ENCODE measurements at regions not wholly inside any gene's neighbourhood (a gene's known extent, or its start where the extent isn't known, plus 50 kb on each side); places are given as distances from the start of the nearest gene placed in this dataset.

- no peak for TF ChIP-seq EP300 (IDR thresholded peaks at IDR 0.05)
- TF ChIP-seq POLR2AphosphoS5 (IDR thresholded peaks at IDR 0.05), result no peak
- no peak for TF ChIP-seq POLR2A (IDR thresholded peaks at IDR 0.05)
- TF ChIP-seq, protein P1, sequence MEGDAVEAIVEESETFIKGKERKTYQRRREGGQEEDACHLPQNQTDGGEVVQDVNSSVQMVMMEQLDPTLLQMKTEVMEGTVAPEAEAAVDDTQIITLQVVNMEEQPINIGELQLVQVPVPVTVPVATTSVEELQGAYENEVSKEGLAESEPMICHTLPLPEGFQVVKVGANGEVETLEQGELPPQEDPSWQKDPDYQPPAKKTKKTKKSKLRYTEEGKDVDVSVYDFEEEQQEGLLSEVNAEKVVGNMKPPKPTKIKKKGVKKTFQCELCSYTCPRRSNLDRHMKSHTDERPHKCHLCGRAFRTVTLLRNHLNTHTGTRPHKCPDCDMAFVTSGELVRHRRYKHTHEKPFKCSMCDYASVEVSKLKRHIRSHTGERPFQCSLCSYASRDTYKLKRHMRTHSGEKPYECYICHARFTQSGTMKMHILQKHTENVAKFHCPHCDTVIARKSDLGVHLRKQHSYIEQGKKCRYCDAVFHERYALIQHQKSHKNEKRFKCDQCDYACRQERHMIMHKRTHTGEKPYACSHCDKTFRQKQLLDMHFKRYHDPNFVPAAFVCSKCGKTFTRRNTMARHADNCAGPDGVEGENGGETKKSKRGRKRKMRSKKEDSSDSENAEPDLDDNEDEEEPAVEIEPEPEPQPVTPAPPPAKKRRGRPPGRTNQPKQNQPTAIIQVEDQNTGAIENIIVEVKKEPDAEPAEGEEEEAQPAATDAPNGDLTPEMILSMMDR (IDR thresholded peaks at IDR 0.05), result no peak
- Histone ChIP-seq H3K36me3 (no peaks in the 10 kb centered on the region), H3K27me3 (peaks cover 0 to 5% (median 0%) of the 10 kb centered on the region in 3 donors), H3K4me1 (peaks cover 0 to 7% (median 3%) of the 10 kb centered on the region in 4 donors), H3K9me3 (no peaks in the 10 kb centered on the region), H3K27ac (no peak overlapping the region), H3K4me3 (no peak overlapping the region)
- WGBS, 5 donors, result 41 to 47% (median 45%) methylated on average over 6 of the region's 6 CpGs
- peak in 1 of 2 donors; percentile 21 for DNase-seq
- intact Hi-C loops (cut with DNase I; ENCODE audit: low total_unique reads), result no loop called here
Measured at GRCh38 chr7:142463401-142463850, 205.6 kb upstream of the PRSS58 start.

DNA sequence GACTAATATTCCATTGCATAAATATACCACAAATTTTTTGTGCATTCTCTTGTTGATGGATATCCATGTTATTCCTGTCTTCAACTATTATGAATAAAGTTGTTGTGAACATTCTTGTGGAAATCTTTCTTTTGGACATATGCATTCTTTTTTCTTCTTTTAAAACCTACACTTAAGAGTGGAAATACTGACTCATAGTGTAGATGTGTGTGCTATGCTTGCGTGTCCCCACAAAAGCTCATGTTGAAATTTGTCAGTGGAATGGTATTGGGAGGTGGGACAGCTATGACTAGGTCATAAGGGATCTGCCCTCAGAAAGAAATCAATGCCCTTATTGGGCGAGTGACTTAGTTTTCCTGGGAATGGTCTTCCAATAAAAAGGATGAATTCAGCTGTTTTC is 203.6 kb upstream of the PRSS58 start:
- no peak for DNase-seq
- H3K36me3 ChIP-seq, result no peaks in the 10 kb centered on the region
- no peak overlapping the region for H3K27ac ChIP-seq
- H3K9me3 ChIP-seq, result no peaks in the 10 kb centered on the region
- peaks cover 0 to 7% (median 3%) of the 10 kb centered on the region in 4 donors for H3K4me1 ChIP-seq
- no peak for TF ChIP-seq POLR2A (IDR thresholded peaks at IDR 0.05)
- TF ChIP-seq POLR2AphosphoS5 (IDR thresholded peaks at IDR 0.05), result no peak
- no peak for TF ChIP-seq EP300 (IDR thresholded peaks at IDR 0.05)
- TF ChIP-seq, protein P1 (IDR thresholded peaks at IDR 0.05), result no peak
- H3K27me3 ChIP-seq, result peaks cover 0 to 11% (median 0%) of the 10 kb centered on the region in 3 donors
- intact Hi-C loops (cut with DNase I; ENCODE audit: low total_unique reads), result no loop called here
- no peak overlapping the region for H3K4me3 ChIP-seq
- WGBS, 5 donors, result 68 to 85% (median 83%) methylated on average over 2 of the region's 2 CpGs

DNA sequence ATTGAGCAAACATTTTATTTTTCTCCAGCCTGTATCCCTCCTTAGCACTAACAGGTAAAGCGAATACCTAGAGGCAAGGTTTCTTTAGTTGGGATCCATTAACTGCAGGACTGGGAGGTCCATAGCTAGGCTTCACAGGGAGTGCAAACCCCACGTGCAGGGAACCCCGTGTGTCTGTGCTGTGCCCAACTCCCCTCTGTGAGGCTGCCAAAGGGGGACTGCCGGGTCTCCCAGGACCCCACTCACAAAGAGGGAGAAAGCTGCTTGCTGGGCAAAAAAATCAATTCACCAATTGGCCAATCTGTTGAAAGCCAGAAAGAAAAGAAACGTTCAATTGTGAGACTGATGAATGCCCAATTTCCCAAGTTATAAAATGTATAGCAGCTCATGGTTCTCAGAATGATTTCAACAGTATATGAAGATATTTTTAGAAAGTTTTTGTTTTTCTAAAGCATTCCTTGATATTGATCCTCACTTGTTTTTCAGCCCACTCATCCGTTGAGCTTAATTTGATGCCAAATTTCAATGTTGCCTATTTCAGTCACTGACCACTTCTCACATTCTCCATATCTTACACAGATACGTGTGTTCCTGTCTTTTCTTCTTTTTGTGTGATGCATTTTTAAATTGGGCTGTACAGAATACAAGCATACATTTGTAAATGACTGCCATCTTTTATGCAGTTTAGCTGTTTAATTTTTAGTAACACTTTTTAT is 202.7 kb upstream of the PRSS58 start:
- WGBS, 5 donors, result 62 to 65% (median 63%) methylated on average over 7 of the region's 7 CpGs
- no peak overlapping the region for H3K4me3 ChIP-seq

DNA sequence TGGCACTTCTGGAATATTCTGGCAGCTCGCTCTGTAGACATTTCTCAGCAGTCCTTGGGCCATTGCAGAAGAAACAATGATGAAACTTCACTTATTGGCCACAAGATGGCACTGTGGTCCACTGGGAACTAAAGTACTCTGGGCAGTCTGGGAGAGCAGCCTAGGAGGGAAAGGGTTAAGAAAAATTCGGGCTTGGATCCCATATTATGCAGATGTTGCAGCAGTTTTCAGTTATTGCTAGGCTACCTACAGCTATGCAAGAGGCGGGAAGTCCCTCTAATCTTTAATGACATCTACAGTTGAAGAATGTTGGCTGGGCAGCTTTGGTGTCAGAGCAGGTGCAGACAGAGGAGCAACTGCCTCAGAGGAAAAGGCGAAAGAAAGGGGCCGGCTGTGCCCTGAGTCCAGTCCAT is 201.7 kb upstream of the PRSS58 start:
- Histone ChIP-seq H3K27ac (no peak overlapping the region), H3K4me1 (peaks cover 0 to 7% (median 3%) of the 10 kb centered on the region in 4 donors), H3K36me3 (no peaks in the 10 kb centered on the region), H3K4me3 (no peak overlapping the region), H3K9me3 (no peaks in the 10 kb centered on the region), H3K27me3 (peaks cover 0 to 11% (median 0%) of the 10 kb centered on the region in 3 donors)
- TF ChIP-seq, protein P1 (IDR thresholded peaks at IDR 0.05), result peak in 5 of 7 experiments; percentile 27 to 57 (median 53)
- TF ChIP-seq POLR2A (IDR thresholded peaks at IDR 0.05), result no peak
- no peak for TF ChIP-seq EP300 (IDR thresholded peaks at IDR 0.05)
- no peak for TF ChIP-seq POLR2AphosphoS5 (IDR thresholded peaks at IDR 0.05)
- WGBS, 5 donors, result 8 to 17% (median 12%) methylated on average over 5 of the region's 5 CpGs
- DNase-seq, result peak in 1 of 2 donors; percentile 81
- intact Hi-C loops (cut with DNase I; ENCODE audit: low total_unique reads), result no loop called here

More for the DNA sequence above, 202.7 kb upstream of the PRSS58 start:
- Histone ChIP-seq H3K4me1 (peaks cover 0 to 7% (median 3%) of the 10 kb centered on the region in 4 donors), H3K9me3 (no peaks in the 10 kb centered on the region), H3K27me3 (peaks cover 0 to 11% (median 0%) of the 10 kb centered on the region in 3 donors), H3K27ac (no peak overlapping the region), H3K36me3 (no peaks in the 10 kb centered on the region)
- no peak for DNase-seq
- intact Hi-C loops (cut with DNase I; ENCODE audit: low total_unique reads), result no loop called here
- TF ChIP-seq, protein P1 (IDR thresholded peaks at IDR 0.05), result no peak
- TF ChIP-seq POLR2A (IDR thresholded peaks at IDR 0.05), result no peak
- TF ChIP-seq EP300 (IDR thresholded peaks at IDR 0.05), result no peak
- no peak for TF ChIP-seq POLR2AphosphoS5 (IDR thresholded peaks at IDR 0.05)
